ENCODE measurements at regions not wholly inside any gene's neighbourhood (a gene's known extent, or its start where the extent isn't known, plus 50 kb on each side); places are given as distances from the start of the nearest gene placed in this dataset.
"Not testable (repeated sequence)": the region's sequence is repeated elsewhere in the genome, so short reads cannot be mapped to it uniquely, and the experiment has no call there.

GRCh38 chr18:40338284-40338683 is 1616.8 kb upstream of the PIK3C3 start:
- no peak for DNase-seq (ENCODE audit: low read depth in 3 of 3, low spot score in 1 of 3)

- DNase-seq (ENCODE audit: low read depth in 3 of 3, low spot score in 1 of 3) = no peak
These were observed 1628.0 kb upstream of the PIK3C3 start for GRCh38 chr18:40326985-40327384.

- no peak for DNase-seq (ENCODE audit: low read depth in 3 of 3, low spot score in 1 of 3)
These were observed 1629.0 kb upstream of the PIK3C3 start for GRCh38 chr18:40325988-40326387.

- no peak for DNase-seq (ENCODE audit: low read depth in 3 of 3, low spot score in 1 of 3)
These were observed 1640.8 kb upstream of the PIK3C3 start for GRCh38 chr18:40314199-40314598.

- no peak for DNase-seq (ENCODE audit: low read depth in 3 of 3, low spot score in 1 of 3)
These were observed 1641.9 kb upstream of the PIK3C3 start for GRCh38 chr18:40313030-40313642.

GRCh38 chr18:40307627-40308026 is 1647.4 kb upstream of the PIK3C3 start:
- DNase-seq (ENCODE audit: low read depth in 3 of 3, low spot score in 1 of 3) = no peak

- no peak for DNase-seq (ENCODE audit: low read depth in 3 of 3, low spot score in 1 of 3)
These were observed 1658.2 kb upstream of the PIK3C3 start for GRCh38 chr18:40296717-40297413.

- no peak for DNase-seq (ENCODE audit: low read depth in 3 of 3, low spot score in 1 of 3)
These were observed 1661.9 kb upstream of the PIK3C3 start for GRCh38 chr18:40292985-40293710.

- DNase-seq (ENCODE audit: low read depth in 3 of 3, low spot score in 1 of 3) = no peak
These were observed 1671.5 kb upstream of the PIK3C3 start for GRCh38 chr18:40283560-40283959.

GRCh38 chr18:40281356-40281755 is 1673.7 kb upstream of the PIK3C3 start:
- not testable (repeated sequence) for DNase-seq (ENCODE audit: low read depth in 3 of 3, low spot score in 1 of 3)

- DNase-seq (ENCODE audit: low read depth in 3 of 3, low spot score in 1 of 3) = no peak
These were observed 1680.3 kb upstream of the PIK3C3 start for GRCh38 chr18:40274618-40275196.

GRCh38 chr18:40272630-40273231 is 1682.3 kb upstream of the PIK3C3 start:
- no peak for DNase-seq (ENCODE audit: low read depth in 3 of 3, low spot score in 1 of 3)

- no peak for DNase-seq (ENCODE audit: low read depth in 3 of 3, low spot score in 1 of 3)
These were observed 1695.8 kb upstream of the PIK3C3 start for GRCh38 chr18:40259115-40259835.

GRCh38 chr18:40258311-40258710 is 1696.7 kb upstream of the PIK3C3 start:
- DNase-seq (ENCODE audit: low read depth in 3 of 3, low spot score in 1 of 3) = no peak

GRCh38 chr18:40250236-40250635 is 1704.8 kb upstream of the PIK3C3 start:
- no peak for DNase-seq (ENCODE audit: low read depth in 3 of 3, low spot score in 1 of 3)

GRCh38 chr18:40249390-40250080 is 1705.5 kb upstream of the PIK3C3 start:
- DNase-seq (ENCODE audit: low read depth in 3 of 3, low spot score in 1 of 3) = no peak

GRCh38 chr18:40245612-40246011 is 1709.4 kb upstream of the PIK3C3 start:
- DNase-seq (ENCODE audit: low read depth in 3 of 3, low spot score in 1 of 3) = not testable (repeated sequence)

- DNase-seq (ENCODE audit: low read depth in 3 of 3, low spot score in 1 of 3) = no peak
These were observed 1711.4 kb upstream of the PIK3C3 start for GRCh38 chr18:40243607-40244006.

- no peak for DNase-seq (ENCODE audit: low read depth in 3 of 3, low spot score in 1 of 3)
These were observed 1719.2 kb upstream of the PIK3C3 start for GRCh38 chr18:40235836-40236235.

- DNase-seq (ENCODE audit: low read depth in 3 of 3, low spot score in 1 of 3) = no peak
These were observed 1719.7 kb upstream of the PIK3C3 start for GRCh38 chr18:40235323-40235722.
